ENCODE measurements at regions not wholly inside any gene's neighbourhood (a gene's known extent, or its start where the extent isn't known, plus 50 kb on each side); places are given as distances from the start of the nearest gene placed in this dataset.

GRCh38 chr9:1442105-1442504 lies 391.9 kb downstream of the DMRT2 start:
- Histone ChIP-seq H4K20me1 (ENCODE audit: low read depth, low read length) (no peaks in the 10 kb centered on the region), H3F3A (ENCODE audit: insufficient read depth) (no peaks in the 10 kb centered on the region), H3K9me3 (ENCODE audit: insufficient read depth, low read length) (no peaks in the 10 kb centered on the region), H3K9me2 (replicated peaks; ENCODE audit: insufficient read depth, low read length) (no peaks in the 10 kb centered on the region), H3K4me3 (ENCODE audit: insufficient read depth, low read length, poor library complexity, severe bottlenecking) (no peak overlapping the region), H3K9ac (ENCODE audit: low read length) (no peak overlapping the region), H3K36me3 (ENCODE audit: low read length) (no peaks in the 10 kb centered on the region), H3K4me2 (ENCODE audit: low read depth, low read length, poor library complexity, severe bottlenecking) (no peak overlapping the region), H2AFZ (ENCODE audit: low read depth, low read length, severe bottlenecking) (no peak overlapping the region), H3K27ac (ENCODE audit: low read depth, low read length) (no peak overlapping the region), H3K27me3 (ENCODE audit: low read length) (no peaks in the 10 kb centered on the region), H3K79me2 (ENCODE audit: insufficient read depth, low read length) (no peaks in the 10 kb centered on the region)
- TF ChIP-seq EZH2phosphoT487 (conservative IDR thresholded peaks at IDR 0.05; ENCODE audit: low read length): no peak
- TF ChIP-seq CTCF (IDR thresholded peaks at IDR 0.05; ENCODE audit: insufficient read depth, low read length, poor library complexity, severe bottlenecking): no peak

- H3K4me2 ChIP-seq (ENCODE audit: low read depth, low read length, poor library complexity, severe bottlenecking): no peak overlapping the region
- H3K79me2 ChIP-seq (ENCODE audit: insufficient read depth, low read length): no peaks in the 10 kb centered on the region
- no peaks in the 10 kb centered on the region for H3K9me3 ChIP-seq (ENCODE audit: insufficient read depth, low read length)
- H2AFZ ChIP-seq (ENCODE audit: low read depth, low read length, severe bottlenecking): no peak overlapping the region
- H3K9ac ChIP-seq (ENCODE audit: low read length): no peak overlapping the region
- no peak for TF ChIP-seq EZH2phosphoT487 (conservative IDR thresholded peaks at IDR 0.05; ENCODE audit: low read length)
- no peak for TF ChIP-seq CTCF (IDR thresholded peaks at IDR 0.05; ENCODE audit: insufficient read depth, low read length, poor library complexity, severe bottlenecking)
- H3K27ac ChIP-seq (ENCODE audit: low read depth, low read length): no peak overlapping the region
- H3K36me3 ChIP-seq (ENCODE audit: low read length): no peaks in the 10 kb centered on the region
- no peak overlapping the region for H3K4me3 ChIP-seq (ENCODE audit: insufficient read depth, low read length, poor library complexity, severe bottlenecking)
- no peaks in the 10 kb centered on the region for H3K9me2 ChIP-seq (replicated peaks; ENCODE audit: insufficient read depth, low read length)
- H3F3A ChIP-seq (ENCODE audit: insufficient read depth): no peaks in the 10 kb centered on the region
- no peaks in the 10 kb centered on the region for H4K20me1 ChIP-seq (ENCODE audit: low read depth, low read length)
- H3K27me3 ChIP-seq (ENCODE audit: low read length): no peaks in the 10 kb centered on the region
These were observed 393.3 kb downstream of the DMRT2 start for GRCh38 chr9:1443450-1443849.

GRCh38 chr9:1446671-1447070 lies 396.5 kb downstream of the DMRT2 start:
- H3K27ac ChIP-seq (ENCODE audit: low read depth, low read length): no peak overlapping the region
- no peak overlapping the region for H3K4me3 ChIP-seq (ENCODE audit: insufficient read depth, low read length, poor library complexity, severe bottlenecking)
- no peaks in the 10 kb centered on the region for H3K36me3 ChIP-seq (ENCODE audit: low read length)
- no peak overlapping the region for H2AFZ ChIP-seq (ENCODE audit: low read depth, low read length, severe bottlenecking)
- H3K79me2 ChIP-seq (ENCODE audit: insufficient read depth, low read length): no peaks in the 10 kb centered on the region
- H3K9ac ChIP-seq (ENCODE audit: low read length): no peak overlapping the region
- no peaks in the 10 kb centered on the region for H3F3A ChIP-seq (ENCODE audit: insufficient read depth)
- TF ChIP-seq EZH2phosphoT487 (conservative IDR thresholded peaks at IDR 0.05; ENCODE audit: low read length) (no peak), CTCF (IDR thresholded peaks at IDR 0.05; ENCODE audit: insufficient read depth, low read length, poor library complexity, severe bottlenecking) (no peak)
- no peaks in the 10 kb centered on the region for H3K9me2 ChIP-seq (replicated peaks; ENCODE audit: insufficient read depth, low read length)
- no peaks in the 10 kb centered on the region for H3K27me3 ChIP-seq (ENCODE audit: low read length)
- H4K20me1 ChIP-seq (ENCODE audit: low read depth, low read length): no peaks in the 10 kb centered on the region
- no peak overlapping the region for H3K4me2 ChIP-seq (ENCODE audit: low read depth, low read length, poor library complexity, severe bottlenecking)
- no peaks in the 10 kb centered on the region for H3K9me3 ChIP-seq (ENCODE audit: insufficient read depth, low read length)

DNA sequence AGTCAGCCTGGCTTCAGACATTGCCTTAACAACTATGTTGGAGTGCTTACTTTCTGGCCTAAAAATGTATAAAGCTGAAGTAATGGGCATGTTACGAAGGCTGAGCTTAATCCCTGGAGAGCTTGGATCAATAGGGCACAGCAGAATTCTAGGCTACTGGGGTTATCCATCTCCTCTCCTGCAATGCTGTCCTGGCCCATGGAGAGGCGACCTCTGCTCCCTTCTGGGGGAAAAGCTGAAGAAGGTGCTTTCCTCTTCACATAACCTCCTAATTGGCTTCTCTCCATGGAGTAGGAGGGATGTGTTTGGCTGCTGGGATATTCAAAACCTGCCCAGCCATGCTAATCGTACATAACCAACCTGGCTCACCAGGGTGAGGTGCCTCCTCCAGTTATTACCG lies 403.5 kb downstream of the DMRT2 start:
- H3K79me2 ChIP-seq (ENCODE audit: insufficient read depth, low read length): no peaks in the 10 kb centered on the region
- no peaks in the 10 kb centered on the region for H3K36me3 ChIP-seq (ENCODE audit: low read length)
- H3K27me3 ChIP-seq (ENCODE audit: low read length): no peaks in the 10 kb centered on the region
- no peaks in the 10 kb centered on the region for H3K9me3 ChIP-seq (ENCODE audit: insufficient read depth, low read length)
- no peaks in the 10 kb centered on the region for H3F3A ChIP-seq (ENCODE audit: insufficient read depth)
- no peak overlapping the region for H2AFZ ChIP-seq (ENCODE audit: low read depth, low read length, severe bottlenecking)
- no peak for TF ChIP-seq CTCF (IDR thresholded peaks at IDR 0.05; ENCODE audit: insufficient read depth, low read length, poor library complexity, severe bottlenecking)
- no peak for TF ChIP-seq EZH2phosphoT487 (conservative IDR thresholded peaks at IDR 0.05; ENCODE audit: low read length)
- no peaks in the 10 kb centered on the region for H3K9me2 ChIP-seq (replicated peaks; ENCODE audit: insufficient read depth, low read length)
- no peak overlapping the region for H3K27ac ChIP-seq (ENCODE audit: low read depth, low read length)
- no peaks in the 10 kb centered on the region for H4K20me1 ChIP-seq (ENCODE audit: low read depth, low read length)
- H3K4me3 ChIP-seq (ENCODE audit: insufficient read depth, low read length, poor library complexity, severe bottlenecking): no peak overlapping the region
- no peak overlapping the region for H3K9ac ChIP-seq (ENCODE audit: low read length)
- no peak overlapping the region for H3K4me2 ChIP-seq (ENCODE audit: low read depth, low read length, poor library complexity, severe bottlenecking)
